ENCODE measurements at regions not wholly inside any gene's neighbourhood (a gene's known extent, or its start where the extent isn't known, plus 50 kb on each side); places are given as distances from the start of the nearest gene placed in this dataset.
"Not testable (repeated sequence)": the region's sequence is repeated elsewhere in the genome, so short reads cannot be mapped to it uniquely, and the experiment has no call there.

DNA sequence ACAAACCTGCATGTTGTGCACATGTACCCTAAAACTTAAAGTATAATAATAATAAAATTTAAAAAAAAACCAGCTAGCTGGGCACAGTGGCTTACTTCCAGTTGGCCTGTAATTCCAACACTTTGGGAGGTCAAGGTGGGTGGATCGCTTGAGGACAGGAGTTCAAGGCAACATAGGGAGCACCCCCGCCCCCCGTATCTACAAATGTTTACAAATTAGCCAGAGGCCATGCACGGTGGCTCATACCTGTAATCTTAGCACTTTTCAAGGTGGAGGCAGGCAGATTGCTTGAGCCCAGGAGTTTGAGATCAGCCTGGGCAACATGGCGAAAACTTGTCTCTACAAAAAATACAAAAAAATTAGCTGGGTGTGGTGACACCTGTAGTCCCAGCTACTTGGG lies 58.3 kb upstream of the NXT1 start:
- TF ChIP-seq EZH2 (IDR thresholded peaks at IDR 0.05); POLR2AphosphoS5 (IDR thresholded peaks at IDR 0.05; ENCODE audit: borderline replicate concordance, low read depth, low read length); FOXP2 (optimal IDR thresholded peaks at IDR 0.05; ENCODE audit: control extremely low read depth, extremely low read length, insufficient read depth): not testable (repeated sequence)

All from SK-N-MC (cell line).